A549 (cell line): ENCODE measurements at regions not wholly inside any gene's neighbourhood (a gene's known extent, or its start where the extent isn't known, plus 50 kb on each side); places are given as distances from the start of the nearest gene placed in this dataset.

Experiments used
- CTCF ChIP-seq: fragments of >200 bp; sonication (Bioruptor Twin); formaldehyde crosslinking; IDR thresholded peaks from 3 replicates; pipeline ENCODE4 v1.5.1; 2016
- ELK1 ChIP-seq: fragments of 150-350 bp; IDR thresholded peaks from 2 replicates; pipeline ENCODE4 v1.6.1; 2014; ENCODE audit warnings: low read depth, mild to moderate bottlenecking, low read length
- MAX ChIP-seq: IDR thresholded peaks from 2 replicates; pipeline ENCODE4 v1.6.1; 2012

- TF ChIP-seq CTCF (no peak), ELK1 (no peak), MAX (no peak)
Observed at GRCh38 chr3:176856721-176857120, 340.6 kb downstream of the TBL1XR1 start.
